B cell (primary cell): ENCODE measurements at regions not wholly inside any gene's neighbourhood (a gene's known extent, or its start where the extent isn't known, plus 50 kb on each side); places are given as distances from the start of the nearest gene placed in this dataset.

Experiments used
- ATAC-seq: fragments of 200-7000 bp; cut with Tn5 transposase; one replicate; pipeline ENCODE4 v1.10.0; 2021; ENCODE audit warnings: low read depth, mild to moderate bottlenecking, moderate number of reproducible peaks, moderate library complexity
- CTCF ChIA-PET: fragments of 350-600 bp; sonication (Branson Sonifier 250); formaldehyde crosslinking; loops from one replicate; lab custom pipeline; 2021; ENCODE audit warnings: antibody characterized with exemption, inconsistent platforms; lab: Charles Lee
- POLR2A ChIA-PET: fragments of 350-600 bp; sonication (Branson Sonifier 250); formaldehyde crosslinking; loops from one replicate; lab custom pipeline; 2021; ENCODE audit warnings: antibody characterized with exemption; lab: Charles Lee
- DNase-seq: peaks from one replicate; pipeline ENCODE4 v3.0.0; 2013
- H2AFZ ChIP-seq: 2 replicates; pipeline ENCODE4 v1.6.1; 2012; ENCODE audit warnings: mild to moderate bottlenecking, low read depth, low read length; ENCODE audit not compliant: insufficient read depth, poor library complexity, severe bottlenecking
- H3K27ac ChIP-seq, 2 donors: 1 replicate in 1 of 2; 2 replicates in 1 of 2; pipeline ENCODE4 v1.5.1; 2012 to 2013; ENCODE audit warnings: low read length in 2 of 2, mild to moderate bottlenecking in 2 of 2, moderate library complexity in 1 of 2
- H3K27me3 ChIP-seq, 4 experiments: fragments of 200-600 bp in 1 of 4; sonication (generic) in 1 of 4; replicated peaks in 1 of 4; 1 replicate in 2 of 4; 2 replicates in 2 of 4; pipeline versions ENCODE4 v1.6.1 to v1.7.0; 2013 to 2016; ENCODE audit warnings: low read length in 3 of 4, mild to moderate bottlenecking in 2 of 4, mixed read lengths in 1 of 4, moderate library complexity in 1 of 4; ENCODE audit not compliant: insufficient read depth in 4 of 4, control insufficient read depth in 3 of 4; ENCODE audit errors: control extremely low read depth in 1 of 4
- H3K36me3 ChIP-seq, 2 experiments: replicated peaks in 1 of 2; 1 replicate in 1 of 2; 2 replicates in 1 of 2; pipeline versions ENCODE4 v1.6.1 to v1.7.1; 2013; ENCODE audit warnings: low read length in 1 of 2; ENCODE audit not compliant: insufficient read depth in 2 of 2, control insufficient read depth in 1 of 2; ENCODE audit errors: control extremely low read depth in 1 of 2, extremely low read depth in 1 of 2
- H3K4me1 ChIP-seq, 2 donors: fragments of 200-600 bp in 1 of 2; sonication (generic) in 1 of 2; 1 replicate in 1 of 2; 2 replicates in 1 of 2; pipeline versions ENCODE4 v1.5.1 to v1.6.1; 2013 to 2017; ENCODE audit warnings: low read length in 2 of 2; ENCODE audit not compliant: control insufficient read depth in 2 of 2, insufficient read depth in 2 of 2
- H3K4me2 ChIP-seq: replicated peaks from 2 replicates; pipeline ENCODE3; 2012; ENCODE audit warnings: mild to moderate bottlenecking, low read depth, low read length; ENCODE audit not compliant: poor library complexity, severe bottlenecking
- H3K4me3 ChIP-seq, 5 experiments: fragments of 200-600 bp in 1 of 5; sonication (generic) in 1 of 5; 1 replicate in 3 of 5; 2 replicates in 2 of 5; pipeline versions ENCODE4 v1.5.1 to v1.7.0; 2011 to 2016; ENCODE audit warnings: low read length in 4 of 5, mild to moderate bottlenecking in 4 of 5, low read depth in 2 of 5, control low read depth in 1 of 5, moderate library complexity in 1 of 5; ENCODE audit not compliant: insufficient read depth in 1 of 5; ENCODE audit errors: control extremely low read depth in 1 of 5, extremely low read depth in 1 of 5
- H3K79me2 ChIP-seq: fragments of 200-600 bp; sonication (generic); one replicate; pipeline ENCODE4 v1.6.0; 2016; ENCODE audit warnings: low read length; ENCODE audit not compliant: control insufficient read depth, insufficient read depth
- H3K9ac ChIP-seq: fragments of 200-600 bp; sonication (generic); 2 replicates; pipeline ENCODE4 v1.6.1; 2017; ENCODE audit warnings: mild to moderate bottlenecking, low read length, moderate library complexity
- H3K9me3 ChIP-seq, 3 donors: one replicate each; pipeline versions ENCODE4 v1.6.1 to v1.7.1; 2013; ENCODE audit warnings: low read length in 2 of 3; ENCODE audit not compliant: control insufficient read depth in 2 of 3, insufficient read depth in 1 of 3; ENCODE audit errors: control extremely low read depth in 1 of 3
- H4K20me1 ChIP-seq: 2 replicates; pipeline ENCODE4 v1.6.0; 2012; ENCODE audit warnings: mild to moderate bottlenecking, low read length; ENCODE audit not compliant: insufficient read depth, control insufficient read depth, poor library complexity, severe bottlenecking
- H3K27ac Mint-ChIP-seq: one replicate; pipeline ENCODE4 v1.8.0; 2021; ENCODE audit warnings: mixed read lengths
- H3K27me3 Mint-ChIP-seq: one replicate; pipeline ENCODE4 v1.8.0; 2021; ENCODE audit warnings: mixed read lengths
- H3K4me1 Mint-ChIP-seq: one replicate; pipeline ENCODE4 v1.8.0; 2021; ENCODE audit warnings: mixed read lengths
- H3K4me3 Mint-ChIP-seq: one replicate; pipeline ENCODE4 v1.8.0; 2021; ENCODE audit warnings: mixed read lengths
- H3K9me3 Mint-ChIP-seq: one replicate; pipeline ENCODE4 v1.8.0; 2022; ENCODE audit warnings: mixed read lengths; ENCODE audit not compliant: insufficient read depth
- EZH2 ChIP-seq: IDR thresholded peaks from 2 replicates; pipeline ENCODE4 v1.6.1; 2012; ENCODE audit warnings: borderline replicate concordance, low read depth, mild to moderate bottlenecking, moderate library complexity, low read length; ENCODE audit not compliant: insufficient read depth, poor library complexity, severe bottlenecking
- whole genome bisulfite sequencing: methylation state at CpG from one replicate; pipeline ENCODE4 v1.1.5; 2013; ENCODE audit warnings: missing lambda C conversion rate; ENCODE audit not compliant: insufficient coverage; 5-methylcytosine and 5-hydroxymethylcytosine counted together
- intact Hi-C: fragments of 100-400 bp; cut with micrococcal nuclease; formaldehyde crosslinking; loops from one replicate; pipeline ENCODE4 v1.10.0; 2022
- TF ChIP-seq, protein P1 (sequence below): fragments of 200-600 bp; IDR thresholded peaks from one replicate; pipeline ENCODE4 v1.8.0; 2022; ENCODE audit warnings: antibody characterized with exemption, mild to moderate bottlenecking

DNA sequence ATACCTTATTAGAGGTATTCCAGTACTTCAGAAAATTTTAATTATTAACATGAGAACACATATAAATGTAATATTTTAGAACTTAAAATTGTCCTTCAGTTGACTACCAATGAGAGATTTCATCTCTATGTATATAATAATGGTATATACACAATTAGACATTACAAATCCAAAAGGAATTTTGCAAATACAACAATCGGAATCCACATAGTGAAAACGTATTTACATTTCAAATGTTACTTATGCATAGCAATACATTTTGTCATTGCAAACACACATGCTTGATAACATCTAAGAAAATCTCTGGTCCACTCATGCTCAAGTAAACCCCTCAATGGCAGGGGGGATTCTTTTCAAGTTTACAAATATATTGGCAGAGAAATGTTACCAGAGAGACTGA is 2345.2 kb downstream of the PCDH9 start:
- no peaks in the 10 kb centered on the region for H3K79me2 ChIP-seq
- no peak for DNase-seq
- Mint-ChIP-seq H3K4me1 (no peaks in the 10 kb centered on the region), H3K27me3 (no peaks in the 10 kb centered on the region), H3K9me3 (peaks cover 7% of the 10 kb centered on the region), H3K4me3 (no peak overlapping the region), H3K27ac (no peak overlapping the region)
- no peaks in the 10 kb centered on the region for H3K27me3 ChIP-seq
- CTCF ChIA-PET: no interaction called here
- H3K27ac ChIP-seq: no peak overlapping the region
- no peaks in the 10 kb centered on the region for H3K4me1 ChIP-seq
- H3K36me3 ChIP-seq: no peaks in the 10 kb centered on the region
- no peak overlapping the region for H3K9ac ChIP-seq
- H3K9me3 ChIP-seq: peaks cover 0 to 4% (median 0%) of the 10 kb centered on the region in 3 donors
- WGBS: no CpG with 5 or more reads among the region's 2 CpGs
- H3K4me2 ChIP-seq: no peak overlapping the region
- intact Hi-C loops: no loop called here
- POLR2A ChIA-PET: no interaction called here
- no peaks in the 10 kb centered on the region for H4K20me1 ChIP-seq
- TF ChIP-seq, protein P1, sequence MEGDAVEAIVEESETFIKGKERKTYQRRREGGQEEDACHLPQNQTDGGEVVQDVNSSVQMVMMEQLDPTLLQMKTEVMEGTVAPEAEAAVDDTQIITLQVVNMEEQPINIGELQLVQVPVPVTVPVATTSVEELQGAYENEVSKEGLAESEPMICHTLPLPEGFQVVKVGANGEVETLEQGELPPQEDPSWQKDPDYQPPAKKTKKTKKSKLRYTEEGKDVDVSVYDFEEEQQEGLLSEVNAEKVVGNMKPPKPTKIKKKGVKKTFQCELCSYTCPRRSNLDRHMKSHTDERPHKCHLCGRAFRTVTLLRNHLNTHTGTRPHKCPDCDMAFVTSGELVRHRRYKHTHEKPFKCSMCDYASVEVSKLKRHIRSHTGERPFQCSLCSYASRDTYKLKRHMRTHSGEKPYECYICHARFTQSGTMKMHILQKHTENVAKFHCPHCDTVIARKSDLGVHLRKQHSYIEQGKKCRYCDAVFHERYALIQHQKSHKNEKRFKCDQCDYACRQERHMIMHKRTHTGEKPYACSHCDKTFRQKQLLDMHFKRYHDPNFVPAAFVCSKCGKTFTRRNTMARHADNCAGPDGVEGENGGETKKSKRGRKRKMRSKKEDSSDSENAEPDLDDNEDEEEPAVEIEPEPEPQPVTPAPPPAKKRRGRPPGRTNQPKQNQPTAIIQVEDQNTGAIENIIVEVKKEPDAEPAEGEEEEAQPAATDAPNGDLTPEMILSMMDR: no peak
- TF ChIP-seq EZH2: no peak
- no peak for ATAC-seq
- no peak overlapping the region for H3K4me3 ChIP-seq
- no peak overlapping the region for H2AFZ ChIP-seq

DNA sequence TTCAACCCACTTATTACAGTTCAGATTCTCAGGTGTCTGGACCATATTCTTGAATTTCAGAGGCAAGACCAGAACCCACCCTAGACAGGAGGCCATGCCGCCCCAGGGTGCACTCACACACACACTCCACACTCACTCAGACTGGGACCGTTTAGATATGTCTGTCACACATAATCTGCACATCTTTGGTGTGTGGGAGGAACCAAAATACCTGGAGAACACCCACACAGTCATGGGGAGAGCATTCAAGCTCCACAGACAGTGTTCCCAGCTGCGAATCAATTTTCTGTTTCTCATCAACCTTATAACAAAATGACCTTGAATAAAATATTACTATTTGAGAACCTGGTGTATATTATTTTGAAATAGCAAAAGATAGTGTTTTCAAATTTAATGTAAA is 2353.0 kb downstream of the PCDH9 start:
- intact Hi-C loops: no loop called here
- CTCF ChIA-PET: no interaction called here

More for the DNA sequence above, 2353.0 kb downstream of the PCDH9 start:
- Histone ChIP-seq H3K36me3 (no peaks in the 10 kb centered on the region), H2AFZ (no peak overlapping the region), H3K9ac (no peak overlapping the region), H4K20me1 (no peaks in the 10 kb centered on the region), H3K9me3 (peaks cover 0 to 6% (median 0%) of the 10 kb centered on the region in 3 donors), H3K4me1 (no peaks in the 10 kb centered on the region), H3K79me2 (no peaks in the 10 kb centered on the region), H3K4me3 (no peak overlapping the region), H3K4me2 (no peak overlapping the region), H3K27me3 (no peaks in the 10 kb centered on the region), H3K27ac (no peak overlapping the region)
- POLR2A ChIA-PET: no interaction called here
- DNase-seq (no peak), ATAC-seq (no peak)
- TF ChIP-seq, protein P1: no peak
- TF ChIP-seq EZH2: no peak
- no peaks in the 10 kb centered on the region for H3K4me1 Mint-ChIP-seq
- H3K4me3 Mint-ChIP-seq: no peak overlapping the region
- 52% methylated on average over 2 of the region's 3 CpGs for WGBS
- peaks cover 2% of the 10 kb centered on the region for H3K9me3 Mint-ChIP-seq
- no peaks in the 10 kb centered on the region for H3K27me3 Mint-ChIP-seq
- no peak overlapping the region for H3K27ac Mint-ChIP-seq
